Upper lobe of left lung (tissue), 4 donors: ENCODE measurements at regions not wholly inside any gene's neighbourhood (a gene's known extent, or its start where the extent isn't known, plus 50 kb on each side); places are given as distances from the start of the nearest gene placed in this dataset.

ENCODE experiments used
- CTCF ChIP-seq, 6 experiments: fragments of 450-650 bp in 4 of 6; fragments of 200-600 bp in 2 of 6; sonication (generic) in 2 of 6; IDR thresholded peaks; one replicate each; pipeline ENCODE4 v1.5.1; 2016 to 2019; ENCODE audit warnings: antibody characterized with exemption in 6 of 6
- POLR2AphosphoS5 ChIP-seq, 2 donors: sonication (generic); formaldehyde crosslinking; IDR thresholded peaks; one replicate each; pipeline ENCODE4 v1.5.1; 2017; ENCODE audit warnings: antibody characterized with exemption in 2 of 2

GRCh38 chr4:164467493-164467892 lies 286.4 kb upstream of the SMIM31 start:
- TF ChIP-seq CTCF (IDR thresholded peaks at IDR 0.05) (no peak), POLR2AphosphoS5 (IDR thresholded peaks at IDR 0.05) (no peak)
